Ovary (tissue), 3 donors: ENCODE measurements at regions not wholly inside any gene's neighbourhood (a gene's known extent, or its start where the extent isn't known, plus 50 kb on each side); places are given as distances from the start of the nearest gene placed in this dataset.

ENCODE experiments used
- EP300 ChIP-seq: sonication (generic); formaldehyde crosslinking; IDR thresholded peaks from one replicate; pipeline ENCODE4 v1.6.1; 2017; ENCODE audit warnings: antibody characterized with exemption
- POLR2A ChIP-seq: fragments of 450-650 bp; IDR thresholded peaks from one replicate; pipeline ENCODE4 v1.6.1; 2017; ENCODE audit warnings: antibody characterized with exemption, mild to moderate bottlenecking, moderate library complexity
- TF ChIP-seq, protein P1 (sequence below), 3 donors: fragments of 450-650 bp in 2 of 3; fragments of 200-600 bp in 1 of 3; IDR thresholded peaks; one replicate each; pipeline versions ENCODE4 v1.5.1 to v1.8.0; 2016 to 2022; ENCODE audit warnings: antibody characterized with exemption in 3 of 3, mild to moderate bottlenecking in 1 of 3
- donor health status: DM: no; HTN: no; CAD: no.

DNA sequence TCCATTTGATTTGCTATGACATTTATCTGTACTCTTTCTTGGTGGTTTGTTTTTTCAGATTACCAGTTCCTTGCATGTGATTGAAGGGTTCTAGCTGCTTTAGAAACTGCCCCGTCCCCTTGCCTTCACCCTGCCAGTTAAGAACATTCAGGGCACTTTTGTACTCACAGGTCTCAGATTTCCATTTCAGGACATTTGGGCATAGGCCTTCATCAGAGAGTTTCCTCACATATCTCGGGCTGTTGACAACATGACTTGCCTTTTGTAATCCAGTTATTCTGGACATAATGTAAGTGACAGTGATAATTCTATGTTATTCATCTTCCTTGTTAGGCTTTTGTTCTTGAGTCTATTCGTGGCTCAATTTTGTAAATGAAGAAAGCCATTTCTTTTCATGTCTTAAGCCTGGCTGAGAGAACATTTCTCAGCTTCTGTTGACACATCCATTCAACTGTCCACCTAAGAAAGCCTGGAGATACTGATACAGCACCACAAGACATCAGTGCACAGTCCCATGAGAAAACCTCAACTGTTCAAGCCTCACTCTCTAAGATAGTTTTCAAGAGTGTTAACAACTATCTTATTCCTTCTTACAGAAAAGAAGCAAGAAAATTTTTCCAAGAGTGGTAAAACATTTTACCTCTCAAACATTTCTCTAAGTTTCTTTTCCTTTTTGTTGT, 209.3 kb upstream of the SGK1 start:
- TF ChIP-seq, protein P1, sequence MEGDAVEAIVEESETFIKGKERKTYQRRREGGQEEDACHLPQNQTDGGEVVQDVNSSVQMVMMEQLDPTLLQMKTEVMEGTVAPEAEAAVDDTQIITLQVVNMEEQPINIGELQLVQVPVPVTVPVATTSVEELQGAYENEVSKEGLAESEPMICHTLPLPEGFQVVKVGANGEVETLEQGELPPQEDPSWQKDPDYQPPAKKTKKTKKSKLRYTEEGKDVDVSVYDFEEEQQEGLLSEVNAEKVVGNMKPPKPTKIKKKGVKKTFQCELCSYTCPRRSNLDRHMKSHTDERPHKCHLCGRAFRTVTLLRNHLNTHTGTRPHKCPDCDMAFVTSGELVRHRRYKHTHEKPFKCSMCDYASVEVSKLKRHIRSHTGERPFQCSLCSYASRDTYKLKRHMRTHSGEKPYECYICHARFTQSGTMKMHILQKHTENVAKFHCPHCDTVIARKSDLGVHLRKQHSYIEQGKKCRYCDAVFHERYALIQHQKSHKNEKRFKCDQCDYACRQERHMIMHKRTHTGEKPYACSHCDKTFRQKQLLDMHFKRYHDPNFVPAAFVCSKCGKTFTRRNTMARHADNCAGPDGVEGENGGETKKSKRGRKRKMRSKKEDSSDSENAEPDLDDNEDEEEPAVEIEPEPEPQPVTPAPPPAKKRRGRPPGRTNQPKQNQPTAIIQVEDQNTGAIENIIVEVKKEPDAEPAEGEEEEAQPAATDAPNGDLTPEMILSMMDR (IDR thresholded peaks at IDR 0.05), result no peak
- TF ChIP-seq POLR2A (no peak), EP300 (no peak)
